Adipocyte (in vitro differentiated cells): ENCODE measurements at regions not wholly inside any gene's neighbourhood (a gene's known extent, or its start where the extent isn't known, plus 50 kb on each side); places are given as distances from the start of the nearest gene placed in this dataset.

Experiments
- DNase-seq: peaks from one replicate; pipeline ENCODE4 v3.0.0-alpha.2; 2015; ENCODE audit warnings: low read depth
- H3K27me3 ChIP-seq: replicated peaks from 2 replicates; pipeline ENCODE4 v1.7.0; 2013; ENCODE audit warnings: mild to moderate bottlenecking, low read length, moderate library complexity; ENCODE audit not compliant: control insufficient read depth, insufficient read depth
- H3K36me3 ChIP-seq: 2 replicates; pipeline ENCODE4 v1.7.0; 2013; ENCODE audit warnings: low read length, mild to moderate bottlenecking, moderate library complexity; ENCODE audit not compliant: control insufficient read depth, insufficient read depth, severe bottlenecking
- H3K4me1 ChIP-seq: 2 replicates; pipeline ENCODE4 v1.7.0; 2013; ENCODE audit warnings: mild to moderate bottlenecking, low read length, moderate library complexity; ENCODE audit not compliant: control insufficient read depth, insufficient read depth
- H3K4me3 ChIP-seq: 2 replicates; pipeline ENCODE4 v1.7.0; 2013; ENCODE audit warnings: mild to moderate bottlenecking, low read length, moderate library complexity
- H3K9ac ChIP-seq: 2 replicates; pipeline ENCODE4 v1.7.0; 2013; ENCODE audit warnings: mild to moderate bottlenecking, low read length, moderate library complexity
- H3K9me3 ChIP-seq: 2 replicates; pipeline ENCODE4 v1.7.0; 2013; ENCODE audit warnings: mild to moderate bottlenecking, low read length, moderate library complexity; ENCODE audit not compliant: control insufficient read depth

DNA sequence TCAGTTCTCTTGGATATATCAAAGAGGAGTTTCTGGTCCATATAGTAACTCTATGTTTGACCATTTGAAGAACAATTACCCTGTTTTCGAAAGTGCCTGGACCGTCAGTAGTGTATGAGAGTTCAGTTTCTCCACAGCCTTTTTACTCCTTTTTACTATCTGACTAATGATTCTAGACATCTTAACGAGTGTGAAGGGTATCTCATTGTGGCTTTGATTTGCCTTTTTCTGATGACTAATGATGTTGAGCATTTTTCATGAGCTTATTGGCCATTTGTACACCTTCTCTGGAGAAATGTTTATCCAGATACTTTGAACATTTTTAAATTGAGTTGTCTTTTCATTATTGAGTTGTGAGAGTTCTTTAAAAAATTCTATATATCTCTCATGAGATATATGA, 114.9 kb upstream of the ATXN1 start:
- H3K36me3 ChIP-seq = no peaks in the 10 kb centered on the region
- DNase-seq = no peak
- peaks cover 7% of the 10 kb centered on the region for H3K9me3 ChIP-seq
- H3K4me1 ChIP-seq = no peaks in the 10 kb centered on the region
- H3K27me3 ChIP-seq = peaks cover 7% of the 10 kb centered on the region
- H3K9ac ChIP-seq = no peak overlapping the region
- no peak overlapping the region for H3K4me3 ChIP-seq

GRCh38 chr6:16873698-16874097, 112.4 kb upstream of the ATXN1 start:
- peaks cover 11% of the 10 kb centered on the region for H3K27me3 ChIP-seq
- no peak overlapping the region for H3K9ac ChIP-seq
- no peak for DNase-seq
- H3K4me1 ChIP-seq = no peaks in the 10 kb centered on the region
- peaks cover 5% of the 10 kb centered on the region for H3K9me3 ChIP-seq
- H3K4me3 ChIP-seq = no peak overlapping the region
- no peaks in the 10 kb centered on the region for H3K36me3 ChIP-seq

GRCh38 chr6:16872543-16873235, 111.4 kb upstream of the ATXN1 start:
- Histone ChIP-seq H3K36me3 (no peaks in the 10 kb centered on the region), H3K9me3 (no peaks in the 10 kb centered on the region), H3K9ac (no peak overlapping the region), H3K4me1 (no peaks in the 10 kb centered on the region), H3K4me3 (no peak overlapping the region), H3K27me3 (peaks cover 11% of the 10 kb centered on the region)
- DNase-seq = no peak

- no peak overlapping the region for H3K4me3 ChIP-seq
Observed at GRCh38 chr6:16871047-16871446, 109.8 kb upstream of the ATXN1 start.

GRCh38 chr6:16868968-16869367, 107.7 kb upstream of the ATXN1 start:
- no peaks in the 10 kb centered on the region for H3K4me1 ChIP-seq
- no peak for DNase-seq
- no peaks in the 10 kb centered on the region for H3K9me3 ChIP-seq
- H3K4me3 ChIP-seq = no peak overlapping the region
- H3K36me3 ChIP-seq = no peaks in the 10 kb centered on the region
- H3K9ac ChIP-seq = no peak overlapping the region
- H3K27me3 ChIP-seq = peaks cover 11% of the 10 kb centered on the region

More at GRCh38 chr6:16871047-16871446, 109.8 kb upstream of the ATXN1 start:
- no peak for DNase-seq
- peaks cover 11% of the 10 kb centered on the region for H3K27me3 ChIP-seq
- H3K36me3 ChIP-seq = no peaks in the 10 kb centered on the region
- no peak overlapping the region for H3K9ac ChIP-seq
- H3K4me1 ChIP-seq = no peaks in the 10 kb centered on the region
- H3K9me3 ChIP-seq = no peaks in the 10 kb centered on the region

GRCh38 chr6:16857969-16858592, 96.8 kb upstream of the ATXN1 start:
- Histone ChIP-seq H3K36me3 (no peaks in the 10 kb centered on the region), H3K9me3 (no peaks in the 10 kb centered on the region), H3K9ac (no peak overlapping the region), H3K4me1 (peaks cover 21% of the 10 kb centered on the region), H3K27me3 (no peaks in the 10 kb centered on the region), H3K4me3 (no peak overlapping the region)
- DNase-seq = no peak

GRCh38 chr6:16855460-16855859, 94.2 kb upstream of the ATXN1 start:
- H3K9ac ChIP-seq = no peak overlapping the region
- no peak overlapping the region for H3K4me3 ChIP-seq
- H3K36me3 ChIP-seq = no peaks in the 10 kb centered on the region
- peaks cover 27% of the 10 kb centered on the region for H3K4me1 ChIP-seq
- H3K9me3 ChIP-seq = no peaks in the 10 kb centered on the region
- DNase-seq = no peak
- no peaks in the 10 kb centered on the region for H3K27me3 ChIP-seq

DNA sequence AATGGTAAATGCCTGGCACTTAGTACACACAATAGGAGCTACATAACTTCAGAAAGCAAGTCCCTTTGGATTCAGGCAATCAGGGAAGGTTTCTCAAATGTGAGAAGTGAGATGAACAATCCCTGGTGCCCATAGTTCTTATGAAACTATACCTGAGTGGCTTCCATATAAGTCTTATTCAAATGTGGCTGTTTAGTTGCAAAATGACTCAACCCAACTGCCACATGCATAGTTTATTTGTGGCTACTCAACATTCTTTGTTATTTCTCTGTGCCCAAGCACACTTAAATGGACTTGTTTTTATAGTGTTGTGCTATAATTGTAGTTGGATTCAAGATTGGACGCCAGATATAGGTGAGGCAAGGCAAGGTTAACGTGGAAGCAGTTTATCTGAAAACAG, 93.7 kb upstream of the ATXN1 start:
- Histone ChIP-seq H3K9me3 (no peaks in the 10 kb centered on the region), H3K36me3 (no peaks in the 10 kb centered on the region), H3K9ac (no peak overlapping the region), H3K27me3 (no peaks in the 10 kb centered on the region), H3K4me1 (peaks cover 27% of the 10 kb centered on the region), H3K4me3 (no peak overlapping the region)
- DNase-seq = no peak

- Histone ChIP-seq H3K9ac (no peak overlapping the region), H3K4me1 (peaks cover 27% of the 10 kb centered on the region), H3K36me3 (no peaks in the 10 kb centered on the region), H3K4me3 (no peak overlapping the region), H3K9me3 (no peaks in the 10 kb centered on the region), H3K27me3 (no peaks in the 10 kb centered on the region)
- DNase-seq = no peak
Observed at GRCh38 chr6:16852671-16853070, 91.4 kb upstream of the ATXN1 start.

GRCh38 chr6:16851758-16852157, 90.5 kb upstream of the ATXN1 start:
- H3K4me3 ChIP-seq = no peak overlapping the region
- H3K9me3 ChIP-seq = no peaks in the 10 kb centered on the region
- H3K4me1 ChIP-seq = peaks cover 26% of the 10 kb centered on the region
- H3K9ac ChIP-seq = no peak overlapping the region
- DNase-seq = no peak
- no peaks in the 10 kb centered on the region for H3K36me3 ChIP-seq
- no peaks in the 10 kb centered on the region for H3K27me3 ChIP-seq

DNA sequence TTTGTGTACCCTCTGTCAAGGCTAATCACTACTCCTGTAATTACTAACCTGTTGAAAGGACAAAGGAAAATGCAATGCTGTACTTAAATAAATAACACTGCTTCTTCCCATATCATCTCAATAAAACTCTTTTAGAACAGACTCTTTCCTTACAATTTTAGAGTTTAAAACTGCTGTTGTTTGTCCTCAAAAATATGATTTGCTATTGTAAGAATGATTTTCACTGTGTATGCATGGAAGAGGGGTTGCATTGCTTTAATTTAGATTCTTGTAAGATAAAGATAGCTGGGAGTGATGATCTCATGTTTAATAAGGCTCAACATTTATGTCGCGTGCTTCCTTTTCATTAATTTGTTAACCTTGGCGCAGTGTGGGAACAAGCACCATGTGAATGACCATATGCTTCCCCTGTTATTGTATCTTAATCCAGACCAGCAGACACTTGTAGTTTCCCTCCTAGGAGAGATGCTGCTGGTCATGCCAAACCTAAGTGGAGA, 89.8 kb upstream of the ATXN1 start:
- Histone ChIP-seq H3K36me3 (no peaks in the 10 kb centered on the region), H3K27me3 (no peaks in the 10 kb centered on the region), H3K9me3 (no peaks in the 10 kb centered on the region), H3K4me3 (no peak overlapping the region), H3K4me1 (peaks cover 19% of the 10 kb centered on the region), H3K9ac (no peak overlapping the region)
- no peak for DNase-seq
